Stimulated activated CD8-positive, alpha-beta memory T cell treated with anti-CD3 and anti-CD28 coated beads, Interleukin-7, amount 100 ng/mL, for 24 hours (primary cell): ENCODE measurements at regions not wholly inside any gene's neighbourhood (a gene's known extent, or its start where the extent isn't known, plus 50 kb on each side); places are given as distances from the start of the nearest gene placed in this dataset.
"Not testable (repeated sequence)": the region's sequence is repeated elsewhere in the genome, so short reads cannot be mapped to it uniquely, and the experiment has no call there.

Experiments
- DNase-seq: peaks from one replicate; pipeline ENCODE4 v3.0.0-alpha.2; 2020; ENCODE audit warnings: low read depth

DNA sequence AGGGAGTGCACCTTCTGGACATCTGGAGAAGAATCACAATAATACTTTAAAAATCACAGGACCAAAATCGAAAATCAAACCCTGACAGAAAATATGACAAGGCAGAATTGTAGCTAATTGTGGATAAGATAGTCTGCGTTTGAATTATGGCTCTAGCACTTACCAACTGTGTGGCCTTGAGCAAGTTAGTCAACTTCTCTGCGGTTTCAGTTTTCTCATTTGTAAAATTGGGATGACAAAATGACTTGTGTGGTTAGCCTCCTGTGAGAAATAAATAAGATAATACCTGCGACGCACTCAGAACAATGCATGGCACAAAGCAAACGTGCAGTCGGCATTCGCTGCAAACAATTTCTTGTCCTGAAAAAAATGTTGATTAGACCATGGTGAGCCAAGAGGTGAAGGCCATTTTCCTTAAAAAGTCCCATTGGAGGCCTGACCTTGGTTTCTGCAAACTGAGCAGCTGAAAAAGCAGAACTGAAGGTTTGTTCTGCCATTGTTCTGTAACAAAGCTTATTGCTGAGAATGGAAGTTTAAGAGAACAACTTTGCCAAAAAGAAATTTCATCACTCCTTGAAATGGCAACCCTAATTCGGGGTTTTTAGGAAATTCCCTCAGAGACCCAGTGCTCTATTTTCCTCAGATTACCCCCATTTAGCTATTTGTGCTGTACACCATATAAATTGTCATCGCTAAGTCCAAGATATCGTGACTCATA lies 266.3 kb downstream of the ERMARD start:
- DNase-seq = no peak

DNA sequence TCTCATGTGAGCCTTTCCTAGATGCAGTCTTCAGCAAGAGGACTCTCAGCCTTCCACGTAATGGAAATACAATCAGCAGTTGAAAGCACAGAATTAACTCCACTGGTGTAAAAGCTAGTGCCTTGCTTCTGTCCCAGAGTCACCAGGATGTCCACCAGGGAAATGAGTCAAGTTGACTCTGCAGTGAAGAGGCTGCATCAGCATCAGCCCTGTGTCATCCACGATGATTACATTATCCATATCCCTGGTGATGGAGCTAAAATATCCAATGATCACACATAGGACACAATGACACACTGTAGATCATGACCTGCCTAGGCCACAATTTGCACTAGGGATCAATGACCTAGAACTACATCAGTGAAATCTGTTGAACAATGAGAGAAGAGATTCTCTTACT lies 262.4 kb downstream of the ERMARD start:
- DNase-seq = no peak

DNA sequence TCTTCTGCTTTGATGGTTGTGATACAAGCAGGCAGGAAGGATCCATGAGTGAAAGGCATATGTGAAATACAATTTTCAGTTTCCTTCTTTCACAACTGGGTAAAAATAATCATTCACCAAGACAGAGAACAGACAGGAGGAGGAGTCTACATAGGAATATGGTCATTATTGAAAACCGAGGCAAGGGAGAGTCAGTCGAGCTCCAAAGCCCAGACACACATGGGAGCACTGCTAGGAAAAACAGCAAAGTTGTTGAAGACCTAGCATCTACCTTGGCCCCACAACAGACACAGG lies 260.6 kb downstream of the ERMARD start:
- no peak for DNase-seq

DNA sequence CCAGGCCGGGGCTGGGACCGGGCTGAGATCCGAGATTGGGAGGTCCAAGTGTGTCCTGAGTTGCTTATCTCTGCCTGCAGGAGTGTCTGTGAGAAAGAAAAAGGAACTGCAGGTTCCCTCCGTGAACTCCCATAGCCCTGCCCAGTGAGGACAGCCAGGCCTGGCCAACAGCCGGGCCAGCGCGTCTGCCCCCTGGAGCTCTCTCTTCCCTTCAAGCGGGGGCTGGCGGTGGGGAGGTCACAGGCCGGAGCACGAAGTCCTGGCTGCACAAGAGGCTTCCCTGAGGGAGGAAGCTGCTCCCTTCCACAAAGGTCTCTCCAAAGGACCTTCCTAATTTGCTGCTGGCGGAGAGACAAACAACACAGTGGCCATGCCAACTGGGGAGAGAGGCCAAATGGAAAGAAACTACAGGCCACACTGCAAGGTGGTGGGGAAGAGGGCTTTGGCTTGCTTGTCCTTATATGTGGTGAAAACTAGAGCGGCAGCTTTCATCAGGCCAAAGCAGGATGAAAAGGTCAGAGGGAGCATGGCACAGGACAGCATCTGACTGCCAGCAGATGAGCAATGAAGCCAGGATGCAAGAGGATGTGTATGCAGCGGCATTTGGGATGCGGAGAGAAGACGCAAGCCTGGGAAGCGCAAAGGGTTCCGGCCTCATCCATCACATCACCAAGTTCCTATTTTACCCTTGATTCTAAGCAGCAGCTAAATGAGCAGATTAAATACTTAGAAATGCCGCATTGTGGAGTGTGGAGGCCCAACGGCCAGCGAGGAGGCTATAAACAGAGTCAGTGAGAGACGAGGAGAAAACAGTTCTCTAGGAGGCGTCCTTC lies 260.0 kb downstream of the ERMARD start:
- no peak for DNase-seq

- DNase-seq = no peak
These were observed 259.3 kb downstream of the ERMARD start for GRCh38 chr6:170010665-170011203.

GRCh38 chr6:170008294-170008785 lies 256.9 kb downstream of the ERMARD start:
- DNase-seq = no peak

- DNase-seq = no peak
These were observed 256.3 kb downstream of the ERMARD start for GRCh38 chr6:170007468-170008293.

DNA sequence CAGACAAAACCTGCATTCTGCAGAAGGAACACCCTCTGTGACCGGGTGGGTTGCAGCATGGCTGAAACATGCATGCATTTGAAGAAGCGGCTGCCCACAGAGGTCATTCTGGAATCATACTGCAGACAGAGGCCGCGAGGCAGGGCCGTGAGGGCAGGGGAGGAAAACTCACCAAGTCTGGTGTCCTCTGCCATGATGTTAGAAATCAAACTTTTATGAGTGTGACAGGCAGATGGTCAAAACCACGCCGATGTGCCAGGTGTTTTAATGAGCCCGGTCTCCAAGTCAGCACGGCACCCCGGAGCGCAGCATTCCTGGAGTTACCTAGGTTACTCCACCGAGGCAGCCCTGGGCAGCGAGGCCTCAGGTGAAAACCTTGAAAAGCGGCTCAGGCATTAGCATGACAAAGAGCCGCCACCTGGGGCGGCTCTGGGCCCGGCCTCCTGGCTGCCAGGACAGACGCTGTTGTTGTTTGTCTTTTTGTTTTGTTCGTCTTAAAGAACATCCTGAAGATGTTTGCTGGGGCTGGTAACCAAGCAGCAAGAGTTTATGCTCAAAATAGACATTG lies 255.6 kb downstream of the ERMARD start:
- DNase-seq = no peak

- no peak for DNase-seq
These were observed 254.9 kb downstream of the ERMARD start for GRCh38 chr6:170006071-170006899.

DNA sequence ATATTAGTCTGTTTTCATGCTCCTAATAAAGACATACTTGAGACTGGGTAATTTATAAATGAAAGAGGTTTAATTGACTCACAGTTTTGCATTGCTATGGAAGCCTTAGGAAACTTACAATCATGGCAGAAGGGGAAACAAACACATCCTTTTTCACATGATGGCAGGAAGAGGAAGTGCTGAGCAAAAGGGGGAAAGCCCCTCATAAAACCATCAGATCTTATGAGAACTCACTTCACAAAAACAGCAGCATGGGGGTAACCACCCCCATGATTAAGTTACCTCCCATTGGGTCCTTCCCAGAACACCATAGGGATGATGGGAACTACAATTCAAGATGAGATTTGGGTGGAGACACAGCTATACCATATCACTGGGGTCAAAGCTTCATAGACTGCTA lies 254.2 kb downstream of the ERMARD start:
- no peak for DNase-seq

GRCh38 chr6:170004585-170005210 lies 253.3 kb downstream of the ERMARD start:
- DNase-seq = no peak

GRCh38 chr6:170003451-170004160 lies 252.2 kb downstream of the ERMARD start:
- no peak for DNase-seq

DNA sequence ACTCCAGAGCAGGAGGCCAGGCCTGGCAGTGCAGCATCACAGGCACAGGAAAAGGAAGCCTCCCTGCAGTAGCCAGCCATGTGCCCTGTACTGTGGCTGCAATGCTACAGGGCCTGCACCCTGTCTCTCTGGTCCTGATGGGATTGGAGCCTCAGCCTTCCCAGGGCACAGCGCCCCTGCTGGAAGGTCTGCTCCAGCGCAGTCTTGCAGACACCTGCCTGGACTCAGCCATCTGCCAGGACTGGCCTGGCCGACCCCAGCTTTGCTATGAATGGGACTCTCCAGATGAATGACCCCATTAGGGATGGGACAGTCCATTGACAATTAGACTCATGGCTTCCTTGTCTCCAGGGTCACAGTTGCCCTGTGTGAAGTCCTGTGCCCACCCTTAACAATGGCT lies 251.6 kb downstream of the ERMARD start:
- DNase-seq = no peak

DNA sequence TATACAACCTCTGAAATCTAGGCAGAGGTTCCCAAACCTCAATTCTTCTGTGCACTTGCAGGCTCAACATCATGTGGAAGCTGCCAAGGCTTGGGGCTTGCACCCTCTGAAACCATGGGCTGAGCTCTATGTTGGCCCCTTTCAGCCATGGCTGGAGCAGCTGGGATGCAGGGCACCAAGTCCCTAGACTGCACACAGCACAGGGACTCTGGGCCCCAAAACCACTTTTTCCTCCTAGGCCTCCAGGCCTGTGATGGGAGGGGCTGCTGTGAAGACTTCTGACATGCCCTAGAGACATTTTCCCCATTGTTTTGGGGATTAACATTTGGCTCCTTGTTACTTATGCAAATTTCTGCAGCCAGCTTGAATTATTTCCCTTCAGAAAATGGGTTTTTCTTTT lies 250.4 kb downstream of the ERMARD start:
- DNase-seq = not testable (repeated sequence)

DNA sequence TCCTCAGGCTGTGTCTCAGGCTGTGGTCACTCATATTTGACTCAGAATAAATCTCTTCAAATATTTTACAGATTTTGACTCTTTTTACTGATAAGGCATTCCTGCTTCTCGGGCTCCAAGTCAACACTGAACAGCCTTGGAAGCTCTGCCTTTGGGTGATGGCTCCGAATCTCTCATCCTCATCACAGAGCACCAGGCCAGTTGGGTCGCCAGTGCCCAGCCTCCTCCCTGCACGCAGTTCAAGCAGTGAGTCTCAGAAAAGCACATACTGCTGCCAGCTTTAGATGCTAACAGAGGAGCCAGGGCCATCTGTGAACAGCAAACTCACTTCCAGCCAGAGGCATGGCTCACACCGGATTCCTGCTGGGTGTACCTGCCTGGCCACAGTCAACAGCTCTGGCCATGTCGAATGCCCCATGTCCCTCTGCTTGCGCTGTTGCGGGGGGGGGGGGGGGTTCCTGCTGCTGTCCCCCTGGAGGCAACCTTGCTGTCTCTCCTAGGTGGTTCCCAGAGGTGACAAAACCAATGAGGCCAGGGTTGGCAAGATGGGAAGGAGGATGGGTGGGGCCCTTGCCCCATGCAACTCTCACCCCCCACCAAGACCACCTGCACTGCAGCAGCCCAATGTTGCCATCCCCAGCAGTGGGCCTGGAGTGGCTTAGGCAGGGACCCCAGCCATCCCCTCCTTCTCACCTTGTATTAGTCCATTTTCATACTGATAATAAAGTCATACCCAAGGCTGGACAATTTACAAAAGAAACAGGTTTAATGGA lies 248.8 kb downstream of the ERMARD start:
- no peak for DNase-seq

- DNase-seq = no peak
These were observed 247.9 kb downstream of the ERMARD start for GRCh38 chr6:169999367-169999766.

- DNase-seq = no peak
These were observed 247.0 kb downstream of the ERMARD start for GRCh38 chr6:169998457-169998856.

GRCh38 chr6:169997930-169998218 lies 246.5 kb downstream of the ERMARD start:
- no peak for DNase-seq

GRCh38 chr6:169997187-169997929 lies 245.9 kb downstream of the ERMARD start:
- DNase-seq = no peak
